NB4 (cell line): ENCODE measurements at regions not wholly inside any gene's neighbourhood (a gene's known extent, or its start where the extent isn't known, plus 50 kb on each side); places are given as distances from the start of the nearest gene placed in this dataset.

Experiments used
- DNase-seq: peaks from one replicate; pipeline ENCODE4 v3.0.0; 2010; ENCODE audit warnings: low read depth
- H3K4me3 ChIP-seq: one replicate; pipeline ENCODE4 v1.5.1; 2011; ENCODE audit warnings: mild to moderate bottlenecking, low read depth, low read length, moderate library complexity
- MYC ChIP-seq: IDR thresholded peaks from 2 replicates; pipeline ENCODE4 v1.6.1; 2011; ENCODE audit warnings: low read depth, low read length
- POLR2A ChIP-seq: IDR thresholded peaks from 2 replicates; pipeline ENCODE4 v1.6.1; 2011; ENCODE audit warnings: mild to moderate bottlenecking; ENCODE audit not compliant: insufficient read length; ENCODE audit errors: extremely low read depth
- TF ChIP-seq, protein P1 (sequence below): IDR thresholded peaks from one replicate; pipeline ENCODE4 v1.5.1; 2012; ENCODE audit warnings: low read depth, low read length
- TF ChIP-seq, protein P2 (sequence below): IDR thresholded peaks from 2 replicates; pipeline ENCODE4 v1.6.1; 2011; ENCODE audit warnings: low read depth, low read length

DNA sequence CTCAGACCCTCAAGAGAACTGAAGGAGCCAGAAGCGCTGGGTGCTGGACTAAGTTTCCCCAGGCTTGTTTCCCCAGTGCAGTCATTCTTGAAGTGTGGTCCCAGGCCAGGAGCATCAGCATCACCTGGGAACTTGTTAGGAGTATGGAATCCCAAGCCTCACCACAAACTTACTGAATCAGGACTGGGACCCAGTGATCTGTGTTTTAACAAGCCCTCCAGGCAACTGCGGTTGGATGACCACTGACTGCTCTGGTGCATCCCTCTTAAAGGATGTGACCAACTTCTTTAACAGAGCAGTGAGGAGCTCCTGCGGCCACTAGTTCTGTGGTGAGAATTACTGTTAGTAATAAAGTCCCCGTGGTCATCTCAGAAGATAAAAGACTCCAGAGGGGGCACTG lies 62.4 kb upstream of the DAZL start:
- TF ChIP-seq, protein P1, sequence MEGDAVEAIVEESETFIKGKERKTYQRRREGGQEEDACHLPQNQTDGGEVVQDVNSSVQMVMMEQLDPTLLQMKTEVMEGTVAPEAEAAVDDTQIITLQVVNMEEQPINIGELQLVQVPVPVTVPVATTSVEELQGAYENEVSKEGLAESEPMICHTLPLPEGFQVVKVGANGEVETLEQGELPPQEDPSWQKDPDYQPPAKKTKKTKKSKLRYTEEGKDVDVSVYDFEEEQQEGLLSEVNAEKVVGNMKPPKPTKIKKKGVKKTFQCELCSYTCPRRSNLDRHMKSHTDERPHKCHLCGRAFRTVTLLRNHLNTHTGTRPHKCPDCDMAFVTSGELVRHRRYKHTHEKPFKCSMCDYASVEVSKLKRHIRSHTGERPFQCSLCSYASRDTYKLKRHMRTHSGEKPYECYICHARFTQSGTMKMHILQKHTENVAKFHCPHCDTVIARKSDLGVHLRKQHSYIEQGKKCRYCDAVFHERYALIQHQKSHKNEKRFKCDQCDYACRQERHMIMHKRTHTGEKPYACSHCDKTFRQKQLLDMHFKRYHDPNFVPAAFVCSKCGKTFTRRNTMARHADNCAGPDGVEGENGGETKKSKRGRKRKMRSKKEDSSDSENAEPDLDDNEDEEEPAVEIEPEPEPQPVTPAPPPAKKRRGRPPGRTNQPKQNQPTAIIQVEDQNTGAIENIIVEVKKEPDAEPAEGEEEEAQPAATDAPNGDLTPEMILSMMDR = no peak
- TF ChIP-seq POLR2A (no peak), MYC (no peak)
- TF ChIP-seq, protein P2, sequence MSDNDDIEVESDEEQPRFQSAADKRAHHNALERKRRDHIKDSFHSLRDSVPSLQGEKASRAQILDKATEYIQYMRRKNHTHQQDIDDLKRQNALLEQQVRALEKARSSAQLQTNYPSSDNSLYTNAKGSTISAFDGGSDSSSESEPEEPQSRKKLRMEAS = no peak
- no peak for DNase-seq

DNA sequence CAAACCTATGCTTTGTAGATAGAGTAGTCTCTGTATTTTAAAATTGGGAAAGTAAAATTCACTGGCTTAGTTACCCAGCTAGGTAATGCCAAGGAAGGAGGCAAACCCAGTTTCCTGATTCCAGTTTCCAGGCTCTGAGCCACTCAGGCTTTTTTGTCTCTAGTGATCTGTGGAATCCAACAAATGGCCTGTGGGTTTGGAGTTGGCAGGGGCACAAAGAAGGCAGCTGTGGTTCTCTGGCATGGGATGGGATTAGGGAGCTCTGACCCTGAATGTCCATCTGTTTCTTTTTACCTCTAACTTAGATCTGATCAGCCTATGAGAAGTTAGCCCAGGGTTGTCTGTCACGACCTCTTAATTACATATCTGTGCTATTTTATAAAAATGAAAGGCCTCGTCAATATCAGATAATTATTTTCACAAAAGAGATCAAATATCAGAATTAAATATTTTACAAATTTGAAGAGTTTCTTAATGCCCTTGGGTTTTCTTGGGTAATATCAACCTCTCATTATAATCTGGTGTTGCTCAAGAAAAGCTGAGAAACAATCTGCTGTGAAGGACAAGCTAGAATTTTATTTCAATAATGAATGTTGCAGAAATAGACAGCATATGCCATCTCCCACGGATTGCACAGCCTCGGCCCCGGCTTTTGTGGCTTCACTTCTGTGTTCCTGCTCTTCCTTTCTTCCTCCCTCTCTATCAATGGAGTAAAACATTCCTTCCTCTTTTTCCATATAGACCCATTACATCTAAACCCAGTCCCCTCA lies 63.7 kb upstream of the DAZL start:
- TF ChIP-seq, protein P2 = no peak
- TF ChIP-seq MYC = no peak
- TF ChIP-seq, protein P1 = no peak
- TF ChIP-seq POLR2A = no peak
- H3K4me3 ChIP-seq = no peak overlapping the region
- peak; percentile 39 for DNase-seq

More for the DNA sequence above, 62.4 kb upstream of the DAZL start:
- no peak overlapping the region for H3K4me3 ChIP-seq

DNA sequence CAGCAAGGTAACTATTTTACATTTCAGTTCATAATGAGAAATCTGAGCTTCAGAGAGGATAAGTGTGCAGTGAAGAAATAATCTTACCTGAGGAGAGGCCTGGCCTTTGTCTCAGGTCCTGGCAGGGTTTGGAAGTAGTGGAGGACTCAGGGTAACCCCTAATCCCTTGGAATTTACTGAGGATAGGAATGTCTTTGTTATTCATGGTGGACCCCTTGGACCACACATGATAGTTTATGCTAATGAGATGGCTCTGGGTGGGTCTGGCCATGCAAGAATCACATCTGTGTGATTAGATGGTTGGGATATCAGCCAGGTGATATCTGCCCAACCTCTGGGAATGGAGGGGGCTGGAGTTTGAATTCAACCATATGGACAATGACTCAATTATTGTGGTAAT lies 65.0 kb upstream of the DAZL start:
- no peak for DNase-seq
- no peak overlapping the region for H3K4me3 ChIP-seq
- TF ChIP-seq, protein P1 = no peak
- TF ChIP-seq POLR2A = no peak
- TF ChIP-seq, protein P2 = no peak
- no peak for TF ChIP-seq MYC

DNA sequence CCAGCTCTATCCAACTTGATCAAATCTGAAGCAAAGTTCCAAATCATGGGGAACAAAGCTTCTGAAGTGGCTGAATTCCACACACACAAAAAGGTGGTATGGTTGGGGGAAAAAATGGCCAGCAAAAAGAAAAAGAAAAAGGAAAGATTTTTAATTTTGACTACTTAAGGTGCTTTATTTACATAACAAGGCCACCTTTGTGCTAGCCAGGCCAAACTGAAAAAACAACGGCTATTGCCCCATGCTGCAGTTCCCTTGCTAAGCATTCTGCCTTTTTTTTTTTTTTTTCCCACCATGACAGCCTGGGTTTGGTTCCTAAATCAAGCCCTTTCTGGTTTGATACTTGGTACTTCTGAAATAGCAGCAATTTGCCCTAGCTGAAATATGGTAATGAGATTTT lies 66.5 kb upstream of the DAZL start:
- H3K4me3 ChIP-seq = no peak overlapping the region
- no peak for TF ChIP-seq POLR2A
- TF ChIP-seq, protein P2 = no peak
- DNase-seq = no peak

DNA sequence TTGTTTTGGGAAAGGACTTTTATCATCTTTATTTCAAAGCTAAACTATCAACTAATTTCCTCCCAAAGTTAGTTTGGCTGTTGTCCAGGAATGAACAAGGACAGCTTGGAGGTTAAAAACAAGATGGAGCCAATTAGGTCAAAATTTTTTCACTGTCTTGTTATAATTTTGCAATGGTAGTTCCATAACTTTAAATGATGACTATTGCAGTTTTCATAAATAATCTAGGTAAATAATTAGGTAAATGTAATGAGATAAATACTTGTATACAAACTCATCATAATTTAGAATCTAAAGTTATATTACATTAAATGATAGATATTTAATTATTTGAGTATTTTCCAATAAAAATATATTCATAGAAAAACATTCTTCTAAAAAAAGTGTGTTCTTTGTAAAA lies 68.3 kb upstream of the DAZL start:
- no peak for DNase-seq
- no peak overlapping the region for H3K4me3 ChIP-seq
- TF ChIP-seq, protein P2 = no peak
- TF ChIP-seq, protein P1 = no peak
- TF ChIP-seq POLR2A (no peak), MYC (no peak)

DNA sequence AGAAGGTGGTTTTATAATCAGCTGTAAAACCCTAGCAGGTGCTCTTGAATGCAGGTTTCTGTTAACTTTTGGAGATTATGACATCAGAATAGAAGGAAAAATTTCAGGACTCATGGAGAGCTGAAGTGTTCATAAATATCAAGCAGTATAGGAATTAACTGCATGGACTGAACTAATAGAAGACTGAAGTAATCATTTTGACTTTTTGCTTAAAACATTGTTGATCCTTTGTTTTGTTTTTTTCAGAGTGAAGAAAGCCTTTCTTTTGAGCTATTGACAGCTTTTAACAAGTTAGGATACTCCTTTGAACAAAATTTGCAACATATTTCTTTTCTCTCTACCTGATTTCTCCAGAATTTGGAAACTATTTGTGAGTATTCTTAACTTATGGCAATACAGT lies 70.6 kb upstream of the DAZL start:
- no peak overlapping the region for H3K4me3 ChIP-seq
- no peak for DNase-seq
- TF ChIP-seq, protein P1 = no peak
- TF ChIP-seq, protein P2 = no peak
- no peak for TF ChIP-seq POLR2A
- no peak for TF ChIP-seq MYC
